Lung (tissue), 11 donors: ENCODE measurements at regions not wholly inside any gene's neighbourhood (a gene's known extent, or its start where the extent isn't known, plus 50 kb on each side); places are given as distances from the start of the nearest gene placed in this dataset.

Experiments used
- ATAC-seq: fragments of 200-7000 bp; cut with Tn5 transposase; one replicate; pipeline ENCODE4 v1.9.1; 2020; ENCODE audit warnings: moderate number of reproducible peaks; ENCODE audit not compliant: insufficient read depth, low FRiP score
- DNase-seq, 3 donors: peaks; one replicate each; pipeline ENCODE4 v3.0.0-alpha.2; 2013 to 2017
- H3K27ac ChIP-seq, 2 donors: one replicate each; pipeline ENCODE4 v1.5.1; 2013; ENCODE audit warnings: mild to moderate bottlenecking in 2 of 2, moderate library complexity in 2 of 2, control low read depth in 1 of 2, inconsistent platforms in 1 of 2, low read depth in 1 of 2, low read length in 1 of 2
- H3K27me3 ChIP-seq, 3 donors: one replicate each; pipeline ENCODE4 v1.5.1; 2013; ENCODE audit warnings: low read length in 2 of 3; ENCODE audit not compliant: control insufficient read depth in 3 of 3, insufficient read depth in 3 of 3
- H3K36me3 ChIP-seq, 4 donors: one replicate each; pipeline ENCODE4 v1.5.1; 2013; ENCODE audit warnings: low read length in 4 of 4, mild to moderate bottlenecking in 1 of 4, moderate library complexity in 1 of 4; ENCODE audit not compliant: control insufficient read depth in 4 of 4, insufficient read depth in 4 of 4
- H3K4me1 ChIP-seq, 5 donors: one replicate each; pipeline ENCODE4 v1.5.1; 2013; ENCODE audit warnings: low read length in 5 of 5, mild to moderate bottlenecking in 2 of 5, moderate library complexity in 1 of 5; ENCODE audit not compliant: control insufficient read depth in 5 of 5, insufficient read depth in 5 of 5
- H3K4me3 ChIP-seq: one replicate; pipeline ENCODE4 v1.5.1; 2013; ENCODE audit warnings: mild to moderate bottlenecking, control low read depth, moderate library complexity
- H3K9ac ChIP-seq, 2 donors: one replicate each; pipeline ENCODE4 v1.5.1; 2013; ENCODE audit warnings: low read length in 2 of 2, control low read depth in 1 of 2; ENCODE audit not compliant: insufficient read depth in 1 of 2
- H3K9me3 ChIP-seq, 4 donors: one replicate each; pipeline ENCODE4 v1.5.1; 2013; ENCODE audit warnings: low read length in 3 of 4, mild to moderate bottlenecking in 1 of 4, moderate library complexity in 1 of 4; ENCODE audit not compliant: control insufficient read depth in 4 of 4, insufficient read depth in 3 of 4
- CTCF ChIP-seq: IDR thresholded peaks from 2 replicates; pipeline ENCODE4 v1.5.1; 2012; ENCODE audit warnings: mild to moderate bottlenecking; ENCODE audit errors: control extremely low read depth, extremely low read depth
- WGBS, 2 donors: extraction: QIAGEN DNeasy Blood & Tissue Kit; methylation state at CpG; one replicate each; pipeline ENCODE4 v1.1.7; 2013; 5-methylcytosine and 5-hydroxymethylcytosine counted together
- donor health status: control.
- donor health status: control.
- donor health status: Bipolar disorder and iron deficiency.
- donor health status: healthy.
- donor health status: DM: yes; HTN: yes; CAD: no.

- Histone ChIP-seq H3K9me3 (no peaks in the 10 kb centered on the region), H3K27ac (no peak overlapping the region), H3K27me3 (no peaks in the 10 kb centered on the region), H3K9ac (no peak overlapping the region), H3K4me3 (no peak overlapping the region), H3K4me1 (no peaks in the 10 kb centered on the region), H3K36me3 (no peaks in the 10 kb centered on the region)
- WGBS, 2 donors: 85 to 89% methylated on average over 3 of the region's 3 CpGs
- TF ChIP-seq CTCF: no peak
- no peak for ATAC-seq
- DNase-seq: no peak
These were observed 1603.2 kb upstream of the PABPC4L start for GRCh38 chr4:135804785-135805184.

- DNase-seq: peak; percentile 27 to 74 (median 56)
- Histone ChIP-seq H3K4me1 (peaks cover 0 to 3% (median 0%) of the 10 kb centered on the region in 5 donors), H3K27me3 (no peaks in the 10 kb centered on the region), H3K9ac (no peak overlapping the region), H3K36me3 (no peaks in the 10 kb centered on the region), H3K9me3 (no peaks in the 10 kb centered on the region), H3K4me3 (no peak overlapping the region), H3K27ac (no peak overlapping the region)
- 76 to 82% methylated on average over 1 of the region's 1 CpG for WGBS, 2 donors
- TF ChIP-seq CTCF: no peak
- ATAC-seq: no peak
These were observed 1575.8 kb upstream of the PABPC4L start for GRCh38 chr4:135777361-135777760.

- no peak overlapping the region for H3K27ac ChIP-seq
- no peak overlapping the region for H3K9ac ChIP-seq
- no peak overlapping the region for H3K4me3 ChIP-seq
- ATAC-seq (no peak), DNase-seq (no peak)
- 92 to 97% methylated on average over 1 of the region's 1 CpG for WGBS, 2 donors
- H3K36me3 ChIP-seq: no peaks in the 10 kb centered on the region
- H3K9me3 ChIP-seq: no peaks in the 10 kb centered on the region
- no peaks in the 10 kb centered on the region for H3K27me3 ChIP-seq
- no peak for TF ChIP-seq CTCF
- peaks cover 0 to 3% (median 0%) of the 10 kb centered on the region in 5 donors for H3K4me1 ChIP-seq
These were observed 1574.3 kb upstream of the PABPC4L start for GRCh38 chr4:135775909-135776308.

GRCh38 chr4:135770505-135770904 lies 1568.9 kb upstream of the PABPC4L start:
- no peak for TF ChIP-seq CTCF
- Histone ChIP-seq H3K9ac (no peak overlapping the region), H3K36me3 (no peaks in the 10 kb centered on the region), H3K9me3 (peaks cover 0 to 3% (median under 1%) of the 10 kb centered on the region in 4 donors), H3K4me3 (no peak overlapping the region), H3K27me3 (no peaks in the 10 kb centered on the region), H3K4me1 (no peaks in the 10 kb centered on the region), H3K27ac (no peak overlapping the region)
- DNase-seq (no peak), ATAC-seq (no peak)
